HepG2 (cell line): ENCODE measurements at regions not wholly inside any gene's neighbourhood (a gene's known extent, or its start where the extent isn't known, plus 50 kb on each side); places are given as distances from the start of the nearest gene placed in this dataset.

Experiments
- ATAC-seq: fragments of 200-7000 bp; cut with Tn5 transposase; 3 replicates; pipeline ENCODE4 v1.9.1; 2020; ENCODE audit warnings: mild to moderate bottlenecking, moderate library complexity
- BruUV-seq: library from RNA; stranded (reverse); fragments of 400-500 nt; replicated peaks from 2 replicates; lab custom pipeline; 2021; lab: Mats Ljungman, UMichigan
- CTCF ChIA-PET: fragments of 300-600 bp; formaldehyde crosslinking; extraction: SDS; loops from one replicate; lab custom pipeline; 2021; ENCODE audit warnings: low total read pairs, inconsistent platforms, low intra/inter-chr PET ratio; lab: Yijun Ruan, JAX
- POLR2A ChIA-PET: fragments of 350-600 bp; sonication (Branson Sonifier 250); formaldehyde crosslinking; loops from one replicate; lab custom pipeline; 2020; ENCODE audit warnings: antibody characterized with exemption, inconsistent platforms; lab: Yijun Ruan, JAX
- DNase-seq: peaks from one replicate; pipeline ENCODE4 v3.0.0-alpha.2; 2015; ENCODE audit warnings: low spot score
- FAIRE-seq: peaks from 3 replicates; lab custom pipeline; 2011; peaks lifted over from hg19 to GRCh38; lab: Jason Lieb, UNC
- H2AFZ ChIP-seq: one replicate; pipeline ENCODE4 v1.6.1; 2011; ENCODE audit warnings: low read length, inconsistent platforms
- H3K27ac ChIP-seq: fragments of 300-600 bp; 3 replicates; pipeline ENCODE4 v1.8.0; 2011; ENCODE audit warnings: mixed run types, mild to moderate bottlenecking, mixed read lengths, low read length, inconsistent platforms; ENCODE audit not compliant: insufficient read depth; ENCODE audit errors: extremely low read length
- H3K27me3 ChIP-seq, 2 experiments: fragments of 200-600 bp in 1 of 2; 2 replicates in 1 of 2; 3 replicates in 1 of 2; pipeline versions ENCODE4 v1.6.0 to v1.8.0; 2011; ENCODE audit warnings: low read length in 2 of 2, mild to moderate bottlenecking in 2 of 2, moderate library complexity in 2 of 2, inconsistent platforms in 1 of 2; ENCODE audit not compliant: insufficient read depth in 2 of 2, control insufficient read depth in 1 of 2
- H3K36me3 ChIP-seq, 2 experiments: fragments of 200-600 bp in 1 of 2; replicated peaks in 1 of 2; 2 replicates in 1 of 2; 3 replicates in 1 of 2; pipeline versions ENCODE4 v1.5.1 to v1.8.0; 2011; ENCODE audit warnings: low read length in 2 of 2, inconsistent platforms in 1 of 2; ENCODE audit not compliant: insufficient read depth in 2 of 2, control insufficient read depth in 1 of 2
- H3K4me1 ChIP-seq: 2 replicates; pipeline ENCODE4 v1.5.1; 2012; ENCODE audit warnings: low read length, inconsistent platforms; ENCODE audit not compliant: insufficient read depth
- H3K4me2 ChIP-seq: 2 replicates; pipeline ENCODE4 v1.6.0; 2011; ENCODE audit warnings: low read depth, low read length, inconsistent platforms
- H3K4me3 ChIP-seq, 3 experiments: fragments of 200-600 bp in 1 of 3; sonication (generic), shearing (Covaris generic) in 1 of 3; replicated peaks in 1 of 3; 2 replicates each; pipeline ENCODE4 v1.5.1; 2011 to 2016; ENCODE audit warnings: low read length in 3 of 3, inconsistent platforms in 2 of 3, low read depth in 2 of 3, mild to moderate bottlenecking in 2 of 3, control low read depth in 1 of 3, mixed read lengths in 1 of 3; ENCODE audit not compliant: insufficient read depth in 1 of 3
- H3K79me2 ChIP-seq: one replicate; pipeline ENCODE4 v1.6.1; 2011; ENCODE audit warnings: low read length, inconsistent platforms; ENCODE audit not compliant: insufficient read depth
- H3K9ac ChIP-seq: 2 replicates; pipeline ENCODE4 v1.6.0; 2011; ENCODE audit warnings: mild to moderate bottlenecking, low read depth, low read length, inconsistent platforms; ENCODE audit not compliant: insufficient read depth
- H3K9me3 ChIP-seq: 2 replicates; pipeline ENCODE4 v1.5.1; 2012; ENCODE audit warnings: mild to moderate bottlenecking, low read length
- H4K20me1 ChIP-seq: 2 replicates; pipeline ENCODE4 v1.6.0; 2011; ENCODE audit warnings: inconsistent platforms, mild to moderate bottlenecking, low read length, moderate library complexity; ENCODE audit not compliant: insufficient read depth
- ATF3 ChIP-seq: sonication (generic); formaldehyde crosslinking; IDR thresholded peaks from 2 replicates; pipeline ENCODE4 v1.4.0; 2020; ENCODE audit warnings: missing genetic modification reagents
- EP300 ChIP-seq, 3 experiments: sonication (generic) in 1 of 3; formaldehyde crosslinking in 1 of 3; IDR thresholded peaks; 2 replicates each; pipeline versions ENCODE4 v1.5.1 to v1.6.1; 2011 to 2020; ENCODE audit warnings: low read depth in 2 of 3, low read length in 2 of 3, borderline replicate concordance in 1 of 3, improper control_type of control experiment in 1 of 3, mild to moderate bottlenecking in 1 of 3, missing genetic modification reagents in 1 of 3, moderate library complexity in 1 of 3
- HNRNPUL1 ChIP-seq: fragments of 200-400 bp; formaldehyde crosslinking; IDR thresholded peaks from 2 replicates; pipeline ENCODE4 v1.6.1; 2017; ENCODE audit warnings: low read depth, mild to moderate bottlenecking, low read length, moderate library complexity
- KAT7 ChIP-seq: IDR thresholded peaks from 2 replicates; pipeline ENCODE4 v1.6.1; 2018; ENCODE audit warnings: borderline replicate concordance, missing compliant biosample characterization
- KLF9 ChIP-seq: IDR thresholded peaks from 2 replicates; pipeline ENCODE4 v1.6.1; 2016; ENCODE audit warnings: low read depth
- NAIF1 ChIP-seq: sonication (generic); formaldehyde crosslinking; IDR thresholded peaks from 2 replicates; pipeline ENCODE4 v1.5.0; 2020; ENCODE audit warnings: mild to moderate bottlenecking, missing genetic modification reagents, borderline replicate concordance
- NCOA5 ChIP-seq: sonication (generic); formaldehyde crosslinking; IDR thresholded peaks from 2 replicates; pipeline ENCODE4 v1.4.0; 2020; ENCODE audit warnings: missing genetic modification reagents
- PAXIP1 ChIP-seq: sonication (generic); formaldehyde crosslinking; conservative IDR thresholded peaks from 2 replicates; pipeline ENCODE4 v1.4.0; 2020; ENCODE audit warnings: mild to moderate bottlenecking, missing genetic modification reagents, moderate library complexity
- REXO4 ChIP-seq: sonication (generic); formaldehyde crosslinking; IDR thresholded peaks from 2 replicates; pipeline ENCODE4 v1.8.0; 2022; ENCODE audit warnings: missing genetic modification reagents, mild to moderate bottlenecking, borderline replicate concordance
- SALL2 ChIP-seq: sonication (generic); formaldehyde crosslinking; IDR thresholded peaks from 2 replicates; pipeline ENCODE4 v1.8.1; 2023; ENCODE audit warnings: mild to moderate bottlenecking, missing genetic modification reagents, inconsistent platforms
- ZBTB49 ChIP-seq: sonication (generic); formaldehyde crosslinking; IDR thresholded peaks from 2 replicates; pipeline ENCODE4 v1.4.0; 2020; ENCODE audit warnings: missing genetic modification reagents, borderline replicate concordance
- ZNF558 ChIP-seq: sonication (generic); formaldehyde crosslinking; IDR thresholded peaks from 2 replicates; pipeline ENCODE4 v1.9.0; 2022; ENCODE audit warnings: mild to moderate bottlenecking, missing genetic modification reagents, borderline replicate concordance
- WGBS: methylation state at CpG from one replicate; pipeline ENCODE4 v1.1.6; 2017; ENCODE audit warnings: low lambda C conversion rate; 5-methylcytosine and 5-hydroxymethylcytosine counted together
- in situ Hi-C: cut with HindIII; loops from 2 replicates; pipeline ENCODE4 v1.10.0; 2017; ENCODE audit warnings: low pct_unique_long_range_greater_than_20kb; ENCODE audit not compliant: extremely low pct_ligation_motif_present
- intact Hi-C: fragments of 100-400 bp; cut with micrococcal nuclease; formaldehyde crosslinking; loops from one replicate; pipeline ENCODE4 v1.10.0; 2022; ENCODE audit not compliant: unreplicated experiment
- TF ChIP-seq, protein P1 (sequence below): sonication (generic); formaldehyde crosslinking; IDR thresholded peaks from 2 replicates; pipeline ENCODE4 v1.9.0; 2021; ENCODE audit warnings: missing genetic modification reagents, borderline replicate concordance
- TF ChIP-seq, protein P2 (sequence below): sonication (generic); formaldehyde crosslinking; IDR thresholded peaks from 2 replicates; pipeline ENCODE4 v1.4.0; 2020; ENCODE audit warnings: mild to moderate bottlenecking, low read depth, missing genetic modification reagents

- Histone ChIP-seq H3K27ac (no peak overlapping the region), H3K4me3 (no peak overlapping the region), H3K27me3 (peaks cover 8 to 36% of the 10 kb centered on the region in 2 experiments), H4K20me1 (no peaks in the 10 kb centered on the region), H3K9ac (no peak overlapping the region), H3K4me1 (no peaks in the 10 kb centered on the region), H3K36me3 (no peaks in the 10 kb centered on the region), H3K4me2 (no peak overlapping the region), H3K9me3 (no peaks in the 10 kb centered on the region), H3K79me2 (no peaks in the 10 kb centered on the region), H2AFZ (no peak overlapping the region)
- in situ Hi-C loops = no loop called here
- DNase-seq (no peak), ATAC-seq (no peak), FAIRE-seq (no peak)
- no TSS peak for BruUV-seq
- CTCF ChIA-PET = no interaction called here
- intact Hi-C loops = no loop called here
- WGBS = 44% methylated on average over 4 of the region's 4 CpGs
- POLR2A ChIA-PET = no interaction called here
- TF ChIP-seq, protein P1, sequence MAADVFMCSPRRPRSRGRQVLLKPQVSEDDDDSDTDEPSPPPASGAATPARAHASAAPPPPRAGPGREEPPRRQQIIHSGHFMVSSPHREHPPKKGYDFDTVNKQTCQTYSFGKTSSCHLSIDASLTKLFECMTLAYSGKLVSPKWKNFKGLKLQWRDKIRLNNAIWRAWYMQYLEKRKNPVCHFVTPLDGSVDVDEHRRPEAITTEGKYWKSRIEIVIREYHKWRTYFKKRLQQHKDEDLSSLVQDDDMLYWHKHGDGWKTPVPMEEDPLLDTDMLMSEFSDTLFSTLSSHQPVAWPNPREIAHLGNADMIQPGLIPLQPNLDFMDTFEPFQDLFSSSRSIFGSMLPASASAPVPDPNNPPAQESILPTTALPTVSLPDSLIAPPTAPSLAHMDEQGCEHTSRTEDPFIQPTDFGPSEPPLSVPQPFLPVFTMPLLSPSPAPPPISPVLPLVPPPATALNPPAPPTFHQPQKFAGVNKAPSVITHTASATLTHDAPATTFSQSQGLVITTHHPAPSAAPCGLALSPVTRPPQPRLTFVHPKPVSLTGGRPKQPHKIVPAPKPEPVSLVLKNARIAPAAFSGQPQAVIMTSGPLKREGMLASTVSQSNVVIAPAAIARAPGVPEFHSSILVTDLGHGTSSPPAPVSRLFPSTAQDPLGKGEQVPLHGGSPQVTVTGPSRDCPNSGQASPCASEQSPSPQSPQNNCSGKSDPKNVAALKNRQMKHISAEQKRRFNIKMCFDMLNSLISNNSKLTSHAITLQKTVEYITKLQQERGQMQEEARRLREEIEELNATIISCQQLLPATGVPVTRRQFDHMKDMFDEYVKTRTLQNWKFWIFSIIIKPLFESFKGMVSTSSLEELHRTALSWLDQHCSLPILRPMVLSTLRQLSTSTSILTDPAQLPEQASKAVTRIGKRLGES (CRISPR knock-in tag) = no peak
- no peak for TF ChIP-seq NAIF1 (CRISPR knock-in tag)
- TF ChIP-seq SALL2 (CRISPR knock-in tag) = no peak
- no peak for TF ChIP-seq KAT7 (CRISPR knock-in tag)
- no peak for TF ChIP-seq NCOA5 (CRISPR knock-in tag)
- no peak for TF ChIP-seq HNRNPUL1
- TF ChIP-seq, protein P2, sequence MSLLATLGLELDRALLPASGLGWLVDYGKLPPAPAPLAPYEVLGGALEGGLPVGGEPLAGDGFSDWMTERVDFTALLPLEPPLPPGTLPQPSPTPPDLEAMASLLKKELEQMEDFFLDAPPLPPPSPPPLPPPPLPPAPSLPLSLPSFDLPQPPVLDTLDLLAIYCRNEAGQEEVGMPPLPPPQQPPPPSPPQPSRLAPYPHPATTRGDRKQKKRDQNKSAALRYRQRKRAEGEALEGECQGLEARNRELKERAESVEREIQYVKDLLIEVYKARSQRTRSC (CRISPR knock-in tag) = no peak
- no peak for TF ChIP-seq ATF3 (CRISPR knock-in tag)
- no peak for TF ChIP-seq REXO4 (CRISPR knock-in tag)
- TF ChIP-seq KLF9 (CRISPR knock-in tag) = no peak
- TF ChIP-seq ZBTB49 (CRISPR knock-in tag) = no peak
- no peak for TF ChIP-seq PAXIP1 (CRISPR knock-in tag)
- no peak for TF ChIP-seq EP300 (IDR thresholded peaks at IDR 0.05; ENCODE audit: low read depth in 2 of 2, low read length in 2 of 2)
- no peak for TF ChIP-seq EP300 (CRISPR knock-in tag; IDR thresholded peaks at IDR 0.05; ENCODE audit: borderline replicate concordance)
- TF ChIP-seq ZNF558 = no peak
Measured at GRCh38 chr11:119509282-119509841, 86.4 kb upstream of the THY1 start.
